ENCODE measurements at regions not wholly inside any gene's neighbourhood (a gene's known extent, or its start where the extent isn't known, plus 50 kb on each side); places are given as distances from the start of the nearest gene placed in this dataset.
A peak's percentile ranks its signal among the peaks of the same experiment; 100 is the strongest.

GRCh38 chr10:88023676-88024075, 160.3 kb downstream of the PTEN start:
- ATAC-seq (ENCODE audit: low read depth) (no peak), DNase-seq (no peak)
- POLR2A ChIA-PET: no interaction called here
- no peak overlapping the region for H3K27ac Mint-ChIP-seq
- H3K9me3 Mint-ChIP-seq: peaks cover 7% of the 10 kb centered on the region
- H3K4me3 Mint-ChIP-seq: no peak overlapping the region
- peaks cover 8% of the 10 kb centered on the region for H3K4me1 Mint-ChIP-seq
- H3K36me3 Mint-ChIP-seq: peaks cover 2% of the 10 kb centered on the region
- no peaks in the 10 kb centered on the region for H3K27me3 Mint-ChIP-seq

- no peak for DNase-seq
- H3K4me1 Mint-ChIP-seq: peaks cover 9% of the 10 kb centered on the region
- no peak overlapping the region for H3K4me3 Mint-ChIP-seq
- peaks cover 2% of the 10 kb centered on the region for H3K36me3 Mint-ChIP-seq
- POLR2A ChIA-PET: no interaction called here
- H3K27ac Mint-ChIP-seq: no peak overlapping the region
- no peaks in the 10 kb centered on the region for H3K27me3 Mint-ChIP-seq
- no peak for ATAC-seq (ENCODE audit: low read depth)
- H3K9me3 Mint-ChIP-seq: peaks cover 6% of the 10 kb centered on the region
Observed at GRCh38 chr10:88026031-88026430, 162.6 kb downstream of the PTEN start.

- H3K9me3 Mint-ChIP-seq: peaks cover 3% of the 10 kb centered on the region
- no peaks in the 10 kb centered on the region for H3K36me3 Mint-ChIP-seq
- ATAC-seq (ENCODE audit: low read depth) (no peak), DNase-seq (no peak)
- no peak overlapping the region for H3K27ac Mint-ChIP-seq
- H3K4me1 Mint-ChIP-seq: peaks cover 9% of the 10 kb centered on the region
- POLR2A ChIA-PET: no interaction called here
- H3K4me3 Mint-ChIP-seq: no peak overlapping the region
- no peaks in the 10 kb centered on the region for H3K27me3 Mint-ChIP-seq
Observed at GRCh38 chr10:88027570-88027969, 164.1 kb downstream of the PTEN start.

- ATAC-seq (ENCODE audit: low read depth): no peak
- H3K4me3 Mint-ChIP-seq: no peak overlapping the region
- H3K36me3 Mint-ChIP-seq: no peaks in the 10 kb centered on the region
- no peak for DNase-seq
- POLR2A ChIA-PET: no interaction called here
- no peaks in the 10 kb centered on the region for H3K27me3 Mint-ChIP-seq
- no peak overlapping the region for H3K27ac Mint-ChIP-seq
- H3K9me3 Mint-ChIP-seq: peaks cover 3% of the 10 kb centered on the region
- H3K4me1 Mint-ChIP-seq: peaks cover 9% of the 10 kb centered on the region
Observed at GRCh38 chr10:88028072-88028471, 164.6 kb downstream of the PTEN start.

- no peaks in the 10 kb centered on the region for H3K27me3 Mint-ChIP-seq
- H3K36me3 Mint-ChIP-seq: no peaks in the 10 kb centered on the region
- DNase-seq (no peak), ATAC-seq (ENCODE audit: low read depth) (peak; percentile 45)
- no peak overlapping the region for H3K4me3 Mint-ChIP-seq
- no peak overlapping the region for H3K27ac Mint-ChIP-seq
- H3K4me1 Mint-ChIP-seq: peaks cover 9% of the 10 kb centered on the region
- POLR2A ChIA-PET: no interaction called here
- H3K9me3 Mint-ChIP-seq: no peaks in the 10 kb centered on the region
Observed at GRCh38 chr10:88028654-88029053, 165.2 kb downstream of the PTEN start.

GRCh38 chr10:88032566-88032965, 169.1 kb downstream of the PTEN start:
- no peak overlapping the region for H3K4me3 Mint-ChIP-seq
- no peaks in the 10 kb centered on the region for H3K27me3 Mint-ChIP-seq
- no peak for ATAC-seq (ENCODE audit: low read depth)
- POLR2A ChIA-PET: no interaction called here
- no peaks in the 10 kb centered on the region for H3K36me3 Mint-ChIP-seq
- H3K9me3 Mint-ChIP-seq: peaks cover 2% of the 10 kb centered on the region
- peaks cover 12% of the 10 kb centered on the region for H3K4me1 Mint-ChIP-seq
- no peak overlapping the region for H3K27ac Mint-ChIP-seq
- DNase-seq: no peak

GRCh38 chr10:88033385-88033784, 170.0 kb downstream of the PTEN start:
- H3K27ac Mint-ChIP-seq: no peak overlapping the region
- no peak for ATAC-seq (ENCODE audit: low read depth)
- H3K4me3 Mint-ChIP-seq: no peak overlapping the region
- H3K9me3 Mint-ChIP-seq: peaks cover 2% of the 10 kb centered on the region
- no peaks in the 10 kb centered on the region for H3K27me3 Mint-ChIP-seq
- peaks cover 14% of the 10 kb centered on the region for H3K4me1 Mint-ChIP-seq
- H3K36me3 Mint-ChIP-seq: no peaks in the 10 kb centered on the region
- no peak for DNase-seq
- POLR2A ChIA-PET: no interaction called here

GRCh38 chr10:88033793-88034192, 170.4 kb downstream of the PTEN start:
- H3K27ac Mint-ChIP-seq: no peak overlapping the region
- H3K36me3 Mint-ChIP-seq: no peaks in the 10 kb centered on the region
- no peak overlapping the region for H3K4me3 Mint-ChIP-seq
- peaks cover 13% of the 10 kb centered on the region for H3K4me1 Mint-ChIP-seq
- POLR2A ChIA-PET: no interaction called here
- peaks cover 2% of the 10 kb centered on the region for H3K9me3 Mint-ChIP-seq
- no peaks in the 10 kb centered on the region for H3K27me3 Mint-ChIP-seq
- DNase-seq (no peak), ATAC-seq (ENCODE audit: low read depth) (no peak)

- peaks cover 2% of the 10 kb centered on the region for H3K9me3 Mint-ChIP-seq
- POLR2A ChIA-PET: no interaction called here
- H3K4me1 Mint-ChIP-seq: peaks cover 12% of the 10 kb centered on the region
- no peak overlapping the region for H3K27ac Mint-ChIP-seq
- no peaks in the 10 kb centered on the region for H3K27me3 Mint-ChIP-seq
- DNase-seq: no peak
- H3K36me3 Mint-ChIP-seq: no peaks in the 10 kb centered on the region
- ATAC-seq (ENCODE audit: low read depth): no peak
- H3K4me3 Mint-ChIP-seq: no peak overlapping the region
Observed at GRCh38 chr10:88036126-88036525, 172.7 kb downstream of the PTEN start.

- Mint-ChIP-seq H3K4me3 (no peak overlapping the region), H3K4me1 (peaks cover 13% of the 10 kb centered on the region), H3K27ac (no peak overlapping the region), H3K27me3 (no peaks in the 10 kb centered on the region), H3K9me3 (peaks cover 2% of the 10 kb centered on the region), H3K36me3 (no peaks in the 10 kb centered on the region)
- DNase-seq (no peak), ATAC-seq (ENCODE audit: low read depth) (peak; percentile 58)
- POLR2A ChIA-PET: no interaction called here
Observed at GRCh38 chr10:88037623-88038022, 174.2 kb downstream of the PTEN start.

- POLR2A ChIA-PET: no interaction called here
- no peaks in the 10 kb centered on the region for H3K27me3 Mint-ChIP-seq
Observed at GRCh38 chr10:88038268-88038667, 174.8 kb downstream of the PTEN start.

GRCh38 chr10:88039496-88040200, 176.2 kb downstream of the PTEN start:
- H3K27me3 Mint-ChIP-seq: no peaks in the 10 kb centered on the region
- H3K27ac Mint-ChIP-seq: no peak overlapping the region
- H3K9me3 Mint-ChIP-seq: peaks cover 6% of the 10 kb centered on the region
- DNase-seq (no peak), ATAC-seq (ENCODE audit: low read depth) (no peak)
- H3K36me3 Mint-ChIP-seq: peaks cover 3% of the 10 kb centered on the region
- H3K4me1 Mint-ChIP-seq: peaks cover 13% of the 10 kb centered on the region
- POLR2A ChIA-PET: no interaction called here
- no peak overlapping the region for H3K4me3 Mint-ChIP-seq

More at GRCh38 chr10:88038268-88038667, 174.8 kb downstream of the PTEN start:
- ATAC-seq (ENCODE audit: low read depth): no peak
- H3K27ac Mint-ChIP-seq: no peak overlapping the region
- H3K4me3 Mint-ChIP-seq: no peak overlapping the region
- no peak for DNase-seq
- peaks cover 2% of the 10 kb centered on the region for H3K36me3 Mint-ChIP-seq
- peaks cover 13% of the 10 kb centered on the region for H3K4me1 Mint-ChIP-seq
- peaks cover 6% of the 10 kb centered on the region for H3K9me3 Mint-ChIP-seq

GRCh38 chr10:88041243-88042159, 178.1 kb downstream of the PTEN start:
- Mint-ChIP-seq H3K27ac (no peak overlapping the region), H3K9me3 (peaks cover 8% of the 10 kb centered on the region), H3K4me1 (peaks cover 13% of the 10 kb centered on the region), H3K36me3 (peaks cover 3% of the 10 kb centered on the region), H3K4me3 (no peak overlapping the region), H3K27me3 (no peaks in the 10 kb centered on the region)
- POLR2A ChIA-PET: no interaction called here
- DNase-seq: no peak
- no peak for ATAC-seq (ENCODE audit: low read depth)
